Osteocyte (in vitro differentiated cells): ENCODE measurements at regions not wholly inside any gene's neighbourhood (a gene's known extent, or its start where the extent isn't known, plus 50 kb on each side); places are given as distances from the start of the nearest gene placed in this dataset.

Experiments used
- DNase-seq: peaks from one replicate; pipeline ENCODE4 v3.0.0; 2021; ENCODE audit warnings: mixed read lengths; ENCODE audit not compliant: unreplicated experiment; ENCODE audit errors: extremely low spot score
- H3K27ac Mint-ChIP-seq: one replicate; pipeline ENCODE4 v1.8.0; 2021; ENCODE audit warnings: mild to moderate bottlenecking, mixed read lengths; ENCODE audit not compliant: unreplicated experiment
- H3K27me3 Mint-ChIP-seq: one replicate; pipeline ENCODE4 v1.8.0; 2021; ENCODE audit warnings: mixed read lengths; ENCODE audit not compliant: unreplicated experiment
- H3K36me3 Mint-ChIP-seq: one replicate; pipeline ENCODE4 v1.8.0; 2021; ENCODE audit warnings: mixed read lengths; ENCODE audit not compliant: unreplicated experiment
- H3K4me1 Mint-ChIP-seq: one replicate; pipeline ENCODE4 v1.8.0; 2021; ENCODE audit warnings: mixed read lengths; ENCODE audit not compliant: unreplicated experiment
- H3K4me3 Mint-ChIP-seq: one replicate; pipeline ENCODE4 v1.8.0; 2021; ENCODE audit warnings: mild to moderate bottlenecking, moderate library complexity, mixed read lengths; ENCODE audit not compliant: unreplicated experiment
- H3K9me3 Mint-ChIP-seq: one replicate; pipeline ENCODE4 v1.8.0; 2021; ENCODE audit warnings: mixed read lengths; ENCODE audit not compliant: unreplicated experiment
- TF ChIP-seq, protein P1 (sequence below): fragments of 200-600 bp; sonication (generic); IDR thresholded peaks from 2 replicates; pipeline ENCODE4 v1.5.0; 2021; ENCODE audit warnings: antibody characterized with exemption, mild to moderate bottlenecking, moderate library complexity

DNA sequence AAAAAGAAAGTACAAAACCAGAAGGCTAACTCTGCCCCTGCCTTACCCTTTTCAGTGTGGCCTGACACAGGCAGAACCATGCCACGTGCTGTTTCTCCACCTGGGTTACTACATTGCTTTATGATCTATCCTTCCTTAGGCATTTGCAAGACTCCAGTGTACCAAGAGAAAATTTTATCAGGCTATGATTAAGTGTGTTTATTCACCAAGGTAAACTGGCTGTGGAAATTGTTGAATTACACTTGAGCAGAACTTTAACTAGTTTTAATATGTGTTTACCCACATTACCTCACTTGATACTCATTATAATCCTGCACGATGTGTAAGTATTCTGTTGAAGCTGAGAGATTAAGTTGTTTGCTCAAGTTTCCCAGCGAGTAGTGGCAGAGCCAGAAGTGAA is 129.7 kb upstream of the MYOCD start:
- Mint-ChIP-seq H3K36me3 (no peaks in the 10 kb centered on the region), H3K9me3 (no peaks in the 10 kb centered on the region), H3K27ac (no peak overlapping the region), H3K4me3 (no peak overlapping the region), H3K27me3 (no peaks in the 10 kb centered on the region), H3K4me1 (peaks cover 1% of the 10 kb centered on the region)
- DNase-seq = no peak
- TF ChIP-seq, protein P1, sequence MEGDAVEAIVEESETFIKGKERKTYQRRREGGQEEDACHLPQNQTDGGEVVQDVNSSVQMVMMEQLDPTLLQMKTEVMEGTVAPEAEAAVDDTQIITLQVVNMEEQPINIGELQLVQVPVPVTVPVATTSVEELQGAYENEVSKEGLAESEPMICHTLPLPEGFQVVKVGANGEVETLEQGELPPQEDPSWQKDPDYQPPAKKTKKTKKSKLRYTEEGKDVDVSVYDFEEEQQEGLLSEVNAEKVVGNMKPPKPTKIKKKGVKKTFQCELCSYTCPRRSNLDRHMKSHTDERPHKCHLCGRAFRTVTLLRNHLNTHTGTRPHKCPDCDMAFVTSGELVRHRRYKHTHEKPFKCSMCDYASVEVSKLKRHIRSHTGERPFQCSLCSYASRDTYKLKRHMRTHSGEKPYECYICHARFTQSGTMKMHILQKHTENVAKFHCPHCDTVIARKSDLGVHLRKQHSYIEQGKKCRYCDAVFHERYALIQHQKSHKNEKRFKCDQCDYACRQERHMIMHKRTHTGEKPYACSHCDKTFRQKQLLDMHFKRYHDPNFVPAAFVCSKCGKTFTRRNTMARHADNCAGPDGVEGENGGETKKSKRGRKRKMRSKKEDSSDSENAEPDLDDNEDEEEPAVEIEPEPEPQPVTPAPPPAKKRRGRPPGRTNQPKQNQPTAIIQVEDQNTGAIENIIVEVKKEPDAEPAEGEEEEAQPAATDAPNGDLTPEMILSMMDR = no peak

DNA sequence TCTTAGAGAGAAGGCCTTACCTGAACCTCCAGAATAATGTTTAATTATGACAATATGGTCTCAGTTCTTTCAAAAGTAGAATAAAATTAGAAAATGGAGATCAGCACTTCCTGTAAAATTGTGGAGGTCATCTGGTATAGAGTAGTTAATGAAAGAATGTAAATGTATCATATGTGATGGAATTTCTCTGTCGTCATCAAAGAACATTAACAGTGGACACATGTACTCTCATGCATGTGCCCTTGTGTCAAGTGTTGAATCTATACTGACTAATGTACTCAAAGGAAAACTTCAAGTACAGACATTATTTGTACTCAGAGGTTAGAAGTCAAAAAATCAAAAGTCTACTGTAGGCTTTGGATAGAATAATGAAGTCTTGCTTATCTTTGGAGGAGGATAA is 129.2 kb upstream of the MYOCD start:
- Mint-ChIP-seq H3K27ac (no peak overlapping the region), H3K9me3 (no peaks in the 10 kb centered on the region), H3K4me1 (peaks cover 1% of the 10 kb centered on the region), H3K4me3 (no peak overlapping the region), H3K36me3 (no peaks in the 10 kb centered on the region), H3K27me3 (no peaks in the 10 kb centered on the region)
- TF ChIP-seq, protein P1 = no peak
- DNase-seq = no peak

DNA sequence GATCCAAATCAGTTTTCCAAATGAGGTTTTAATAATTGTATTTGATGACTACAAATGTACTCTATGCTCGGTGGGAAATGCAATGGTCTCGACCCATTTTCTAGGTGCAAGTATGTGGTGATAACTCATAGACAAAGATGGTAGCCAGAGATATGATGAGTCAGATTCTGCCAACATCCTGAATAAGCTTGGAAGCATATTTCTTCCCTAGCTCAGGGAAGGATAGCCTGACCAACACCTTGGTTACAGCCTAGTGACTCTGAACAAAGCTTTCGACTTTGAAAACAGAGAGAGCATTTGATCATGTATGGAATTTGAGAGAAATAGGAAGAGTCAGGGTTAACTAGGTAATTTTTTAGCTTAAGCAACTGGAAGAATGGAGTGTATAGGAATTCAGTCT is 128.3 kb upstream of the MYOCD start:
- Mint-ChIP-seq H3K36me3 (no peaks in the 10 kb centered on the region), H3K27me3 (no peaks in the 10 kb centered on the region), H3K4me1 (peaks cover 1% of the 10 kb centered on the region), H3K4me3 (no peak overlapping the region), H3K9me3 (no peaks in the 10 kb centered on the region), H3K27ac (no peak overlapping the region)
- no peak for DNase-seq
- TF ChIP-seq, protein P1 = no peak

- TF ChIP-seq, protein P1 = no peak
- H3K27ac Mint-ChIP-seq = no peak overlapping the region
- DNase-seq = no peak
- H3K4me3 Mint-ChIP-seq = no peak overlapping the region
- no peaks in the 10 kb centered on the region for H3K27me3 Mint-ChIP-seq
- no peaks in the 10 kb centered on the region for H3K9me3 Mint-ChIP-seq
- H3K4me1 Mint-ChIP-seq = peaks cover 1% of the 10 kb centered on the region
- no peaks in the 10 kb centered on the region for H3K36me3 Mint-ChIP-seq
Observed at GRCh38 chr17:12538003-12538402, 127.7 kb upstream of the MYOCD start.

GRCh38 chr17:12545877-12546513 is 119.7 kb upstream of the MYOCD start:
- H3K27me3 Mint-ChIP-seq = no peaks in the 10 kb centered on the region

More at GRCh38 chr17:12545877-12546513, 119.7 kb upstream of the MYOCD start:
- TF ChIP-seq, protein P1 = peak; percentile 82
- Mint-ChIP-seq H3K36me3 (no peaks in the 10 kb centered on the region), H3K4me3 (no peak overlapping the region), H3K4me1 (peaks cover 40% of the 10 kb centered on the region), H3K9me3 (no peaks in the 10 kb centered on the region), H3K27ac (no peak overlapping the region)
- DNase-seq = no peak
